Epithelial cell of esophagus (primary cell): ENCODE measurements at regions not wholly inside any gene's neighbourhood (a gene's known extent, or its start where the extent isn't known, plus 50 kb on each side); places are given as distances from the start of the nearest gene placed in this dataset.
A peak's percentile ranks its signal among the peaks of the same experiment; 100 is the strongest.

ENCODE experiments used
- DNase-seq: peaks from one replicate; pipeline ENCODE4 v3.0.0; 2010; ENCODE audit warnings: low read depth
- H3K4me3 ChIP-seq: 2 replicates; pipeline ENCODE4 v1.5.1; 2011; ENCODE audit warnings: mild to moderate bottlenecking, low read length, control low read depth
- CTCF ChIP-seq: IDR thresholded peaks from 2 replicates; pipeline ENCODE4 v1.5.1; 2011; ENCODE audit warnings: low read depth, mild to moderate bottlenecking, low read length, control low read depth, inconsistent platforms; ENCODE audit not compliant: insufficient read depth; ENCODE audit errors: missing control alignments

- no peak overlapping the region for H3K4me3 ChIP-seq
- DNase-seq = no peak
- TF ChIP-seq CTCF = no peak
Measured at GRCh38 chr14:98114946-98115345, 1157.1 kb downstream of the BCL11B start.

- TF ChIP-seq CTCF = no peak
- H3K4me3 ChIP-seq = no peak overlapping the region
- DNase-seq = no peak
Measured at GRCh38 chr14:98118749-98119148, 1153.2 kb downstream of the BCL11B start.

- H3K4me3 ChIP-seq = no peak overlapping the region
- TF ChIP-seq CTCF = no peak
- no peak for DNase-seq
Measured at GRCh38 chr14:98119739-98120138, 1152.3 kb downstream of the BCL11B start.

GRCh38 chr14:98120831-98121464, 1151.0 kb downstream of the BCL11B start:
- TF ChIP-seq CTCF = no peak
- H3K4me3 ChIP-seq = no peak overlapping the region
- peak; percentile 87 for DNase-seq

GRCh38 chr14:98122527-98122926, 1149.5 kb downstream of the BCL11B start:
- no peak for TF ChIP-seq CTCF
- no peak for DNase-seq
- no peak overlapping the region for H3K4me3 ChIP-seq

GRCh38 chr14:98130691-98131090, 1141.3 kb downstream of the BCL11B start:
- no peak for TF ChIP-seq CTCF
- H3K4me3 ChIP-seq = no peak overlapping the region
- DNase-seq = peak; percentile 74

GRCh38 chr14:98131406-98131805, 1140.6 kb downstream of the BCL11B start:
- H3K4me3 ChIP-seq = no peak overlapping the region
- no peak for TF ChIP-seq CTCF
- no peak for DNase-seq
